ENCODE measurements at regions not wholly inside any gene's neighbourhood (a gene's known extent, or its start where the extent isn't known, plus 50 kb on each side); places are given as distances from the start of the nearest gene placed in this dataset.

- DNase-seq = no peak
Measured at GRCh38 chr2:105617631-105618350, 126.9 kb upstream of the NCK2 start.

GRCh38 chr2:105615305-105615704, 129.4 kb upstream of the NCK2 start:
- no peak for DNase-seq

GRCh38 chr2:105611811-105612424, 132.8 kb upstream of the NCK2 start:
- DNase-seq = no peak

GRCh38 chr2:105611333-105611637, 133.4 kb upstream of the NCK2 start:
- DNase-seq = no peak

- DNase-seq = no peak
Measured at GRCh38 chr2:105610576-105611332, 134.0 kb upstream of the NCK2 start.

- no peak for DNase-seq
Measured at GRCh38 chr2:105609746-105610402, 134.8 kb upstream of the NCK2 start.

GRCh38 chr2:105607920-105608504, 136.7 kb upstream of the NCK2 start:
- no peak for DNase-seq

- DNase-seq = no peak
Measured at GRCh38 chr2:105606081-105606480, 138.6 kb upstream of the NCK2 start.

- DNase-seq = no peak
Measured at GRCh38 chr2:105604938-105605337, 139.8 kb upstream of the NCK2 start.

- no peak for DNase-seq
Measured at GRCh38 chr2:105600949-105601794, 143.5 kb upstream of the NCK2 start.

- no peak for DNase-seq
Measured at GRCh38 chr2:105600602-105600948, 144.1 kb upstream of the NCK2 start.

- DNase-seq = no peak
Measured at GRCh38 chr2:105600037-105600442, 144.7 kb upstream of the NCK2 start.

GRCh38 chr2:105598829-105599698, 145.6 kb upstream of the NCK2 start:
- no peak for DNase-seq

GRCh38 chr2:105597806-105598803, 146.6 kb upstream of the NCK2 start:
- DNase-seq = no peak

- DNase-seq = no peak
Measured at GRCh38 chr2:105597011-105597805, 147.5 kb upstream of the NCK2 start.

GRCh38 chr2:105596411-105596921, 148.2 kb upstream of the NCK2 start:
- DNase-seq = no peak

- DNase-seq = no peak
Measured at GRCh38 chr2:105595536-105595935, 149.2 kb upstream of the NCK2 start.

- no peak for DNase-seq
Measured at GRCh38 chr2:105593221-105593967, 151.3 kb upstream of the NCK2 start.

Data from AML-193 (cell line).